Upper lobe of left lung (tissue), 4 donors: ENCODE measurements at regions not wholly inside any gene's neighbourhood (a gene's known extent, or its start where the extent isn't known, plus 50 kb on each side); places are given as distances from the start of the nearest gene placed in this dataset.

ENCODE experiments used
- CTCF ChIP-seq, 6 experiments: fragments of 450-650 bp in 4 of 6; fragments of 200-600 bp in 2 of 6; sonication (generic) in 2 of 6; IDR thresholded peaks; one replicate each; pipeline ENCODE4 v1.5.1; 2016 to 2019; ENCODE audit warnings: antibody characterized with exemption in 6 of 6
- POLR2A ChIP-seq, 4 donors: fragments of 450-650 bp; IDR thresholded peaks; one replicate each; pipeline ENCODE4 v1.5.1; 2016 to 2017; ENCODE audit warnings: antibody characterized with exemption in 4 of 4, mild to moderate bottlenecking in 2 of 4
- POLR2AphosphoS5 ChIP-seq, 2 donors: sonication (generic); formaldehyde crosslinking; IDR thresholded peaks; one replicate each; pipeline ENCODE4 v1.5.1; 2017; ENCODE audit warnings: antibody characterized with exemption in 2 of 2

GRCh38 chr6:94095961-94096360 is 676.6 kb upstream of the EPHA7 start:
- TF ChIP-seq CTCF (IDR thresholded peaks at IDR 0.05) (no peak), POLR2AphosphoS5 (IDR thresholded peaks at IDR 0.05) (no peak), POLR2A (IDR thresholded peaks at IDR 0.05) (no peak)
